ENCODE measurements at regions not wholly inside any gene's neighbourhood (a gene's known extent, or its start where the extent isn't known, plus 50 kb on each side); places are given as distances from the start of the nearest gene placed in this dataset.
"Not testable (repeated sequence)": the region's sequence is repeated elsewhere in the genome, so short reads cannot be mapped to it uniquely, and the experiment has no call there.

- not testable (repeated sequence) for TF ChIP-seq CTCF (conservative IDR thresholded peaks at IDR 0.05 in 1 of 2, IDR thresholded peaks at IDR 0.05 in 1 of 2; ENCODE audit: extremely low read depth in 1 of 2, insufficient read depth in 1 of 2, low read depth in 1 of 2, low read length in 2 of 2); EZH2 (IDR thresholded peaks at IDR 0.05; ENCODE audit: borderline replicate concordance, low read length)
These were observed 260.2 kb downstream of the BCL2L11 start for GRCh38 chr2:111380733-111381439.

Measured in mammary epithelial cell (primary cell).